DMS53 treated with DMSO at 0.1 percent for 48 hours (cell line): ENCODE measurements at regions not wholly inside any gene's neighbourhood (a gene's known extent, or its start where the extent isn't known, plus 50 kb on each side); places are given as distances from the start of the nearest gene placed in this dataset.

ENCODE experiments used
- DNase-seq: peaks from one replicate; lab custom pipeline; 2025; ENCODE audit not compliant: unreplicated experiment; lab: John Stamatoyannopoulos, UW

GRCh38 chr18:60753753-60754152 is 381.2 kb upstream of the MC4R start:
- DNase-seq: no peak

- DNase-seq: no peak
These were observed 381.9 kb upstream of the MC4R start for GRCh38 chr18:60754413-60755009.

GRCh38 chr18:60755134-60755533 is 382.6 kb upstream of the MC4R start:
- no peak for DNase-seq

- DNase-seq: no peak
These were observed 403.4 kb upstream of the MC4R start for GRCh38 chr18:60775978-60776377.

GRCh38 chr18:60784161-60784560 is 411.6 kb upstream of the MC4R start:
- no peak for DNase-seq

GRCh38 chr18:60794802-60795201 is 422.2 kb upstream of the MC4R start:
- DNase-seq: no peak

- no peak for DNase-seq
These were observed 431.8 kb upstream of the MC4R start for GRCh38 chr18:60804415-60804814.

GRCh38 chr18:60809937-60810336 is 437.4 kb upstream of the MC4R start:
- DNase-seq: no peak

- no peak for DNase-seq
These were observed 440.3 kb upstream of the MC4R start for GRCh38 chr18:60812921-60813320.

- no peak for DNase-seq
These were observed 453.8 kb upstream of the MC4R start for GRCh38 chr18:60826346-60826745.

GRCh38 chr18:60831971-60832370 is 459.4 kb upstream of the MC4R start:
- DNase-seq: no peak

GRCh38 chr18:60838677-60839076 is 466.1 kb upstream of the MC4R start:
- DNase-seq: no peak

GRCh38 chr18:60846396-60846795 is 473.8 kb upstream of the MC4R start:
- no peak for DNase-seq

- DNase-seq: no peak
These were observed 474.9 kb upstream of the MC4R start for GRCh38 chr18:60847517-60847916.

- DNase-seq: no peak
These were observed 471.7 kb upstream of the CDH20 start for GRCh38 chr18:60861575-60861974.

GRCh38 chr18:60862988-60863387 is 470.2 kb upstream of the CDH20 start:
- DNase-seq: no peak

GRCh38 chr18:60865801-60866200 is 467.4 kb upstream of the CDH20 start:
- DNase-seq: no peak

GRCh38 chr18:60870261-60871153 is 462.7 kb upstream of the CDH20 start:
- DNase-seq: no peak

GRCh38 chr18:60872434-60872833 is 460.8 kb upstream of the CDH20 start:
- DNase-seq: no peak

- DNase-seq: no peak
These were observed 459.5 kb upstream of the CDH20 start for GRCh38 chr18:60873708-60874107.

GRCh38 chr18:60875957-60876507 is 457.2 kb upstream of the CDH20 start:
- DNase-seq: no peak

GRCh38 chr18:60880184-60880583 is 453.0 kb upstream of the CDH20 start:
- DNase-seq: no peak
